NT2/D1 (cell line): ENCODE measurements at regions not wholly inside any gene's neighbourhood (a gene's known extent, or its start where the extent isn't known, plus 50 kb on each side); places are given as distances from the start of the nearest gene placed in this dataset.

Experiments used
- DNase-seq: peaks from one replicate; pipeline ENCODE4 v3.0.0-alpha.2; 2011; ENCODE audit warnings: low read depth, low spot score
- H3K27me3 ChIP-seq: 2 replicates; pipeline ENCODE4 v1.6.0; 2011; ENCODE audit warnings: mild to moderate bottlenecking; ENCODE audit not compliant: insufficient read length, insufficient read depth
- H3K36me3 ChIP-seq: 2 replicates; pipeline ENCODE4 v1.6.1; 2011; ENCODE audit warnings: mild to moderate bottlenecking, low read length, mixed read lengths; ENCODE audit not compliant: insufficient read depth, insufficient read length
- H3K4me1 ChIP-seq: 2 replicates; pipeline ENCODE4 v1.5.1; 2011; ENCODE audit not compliant: insufficient read depth, insufficient read length
- H3K4me3 ChIP-seq: 2 replicates; pipeline ENCODE4 v1.5.1; 2011; ENCODE audit warnings: low read depth; ENCODE audit not compliant: insufficient read length
- H3K9ac ChIP-seq: 2 replicates; pipeline ENCODE4 v1.6.0; 2011; ENCODE audit warnings: low read depth; ENCODE audit not compliant: insufficient read length
- H3K9me3 ChIP-seq: 2 replicates; pipeline ENCODE4 v1.5.1; 2011; ENCODE audit warnings: mild to moderate bottlenecking, low read length; ENCODE audit not compliant: insufficient read depth
- SUZ12 ChIP-seq: IDR thresholded peaks from 2 replicates; pipeline ENCODE4 v1.6.1; 2011; ENCODE audit not compliant: insufficient read length, insufficient read depth; ENCODE audit errors: extremely low read depth
- YY1 ChIP-seq: IDR thresholded peaks from 2 replicates; pipeline ENCODE4 v1.6.1; 2011; ENCODE audit not compliant: insufficient read length, insufficient read depth
- ZNF274 ChIP-seq: IDR thresholded peaks from 2 replicates; pipeline ENCODE4 v1.6.1; 2011; ENCODE audit warnings: mild to moderate bottlenecking, low read depth, low read length

GRCh38 chr12:93944911-93945310, 203.5 kb upstream of the PLXNC1 start:
- TF ChIP-seq YY1 (no peak), ZNF274 (no peak), SUZ12 (no peak)
- H3K9me3 ChIP-seq = peaks cover 4% of the 10 kb centered on the region; the same call in 1 of the 2 replicates
- no peak overlapping the region for H3K4me3 ChIP-seq

GRCh38 chr12:93946542-93947150, 201.7 kb upstream of the PLXNC1 start:
- Histone ChIP-seq H3K36me3 (no peaks in the 10 kb centered on the region), H3K4me3 (no peak overlapping the region), H3K9ac (no peak overlapping the region), H3K9me3 (peaks cover 4% of the 10 kb centered on the region; the same call in 1 of the 2 replicates), H3K27me3 (no peaks in the 10 kb centered on the region), H3K4me1 (no peaks in the 10 kb centered on the region)
- DNase-seq = no peak
- TF ChIP-seq YY1 = no peak
- TF ChIP-seq ZNF274 = no peak
- TF ChIP-seq SUZ12 = no peak

More at GRCh38 chr12:93944911-93945310, 203.5 kb upstream of the PLXNC1 start:
- DNase-seq = no peak
- no peaks in the 10 kb centered on the region for H3K36me3 ChIP-seq
- no peaks in the 10 kb centered on the region for H3K27me3 ChIP-seq
- no peak overlapping the region for H3K9ac ChIP-seq
- no peaks in the 10 kb centered on the region for H3K4me1 ChIP-seq

- no peaks in the 10 kb centered on the region for H3K4me1 ChIP-seq
- no peak overlapping the region for H3K9ac ChIP-seq
- no peaks in the 10 kb centered on the region for H3K27me3 ChIP-seq
- DNase-seq = no peak
- no peak overlapping the region for H3K4me3 ChIP-seq
- TF ChIP-seq SUZ12 (no peak), ZNF274 (no peak), YY1 (no peak)
- H3K36me3 ChIP-seq = no peaks in the 10 kb centered on the region
- H3K9me3 ChIP-seq = peaks cover 4% of the 10 kb centered on the region; the same call in 1 of the 2 replicates
These were observed 200.9 kb upstream of the PLXNC1 start for GRCh38 chr12:93947486-93947885.

GRCh38 chr12:93950311-93950710, 198.1 kb upstream of the PLXNC1 start:
- no peak overlapping the region for H3K9ac ChIP-seq
- H3K9me3 ChIP-seq = peaks cover 4% of the 10 kb centered on the region; the same call in 1 of the 2 replicates
- TF ChIP-seq SUZ12 (no peak), YY1 (no peak), ZNF274 (no peak)
- H3K4me1 ChIP-seq = no peaks in the 10 kb centered on the region
- no peak for DNase-seq
- H3K36me3 ChIP-seq = no peaks in the 10 kb centered on the region
- no peak overlapping the region for H3K4me3 ChIP-seq
- H3K27me3 ChIP-seq = no peaks in the 10 kb centered on the region

GRCh38 chr12:93954166-93955112, 193.9 kb upstream of the PLXNC1 start:
- H3K27me3 ChIP-seq = no peaks in the 10 kb centered on the region
- 0 out of 2 replicates have a peak, but pooled peaks cover 2% of the 10 kb centered on the region for H3K9me3 ChIP-seq
- H3K4me3 ChIP-seq = no peak overlapping the region
- DNase-seq = no peak
- no peaks in the 10 kb centered on the region for H3K4me1 ChIP-seq
- TF ChIP-seq YY1 (no peak), SUZ12 (no peak), ZNF274 (no peak)
- no peaks in the 10 kb centered on the region for H3K36me3 ChIP-seq
- H3K9ac ChIP-seq = no peak overlapping the region

GRCh38 chr12:93956551-93956950, 191.8 kb upstream of the PLXNC1 start:
- Histone ChIP-seq H3K4me1 (no peaks in the 10 kb centered on the region), H3K9me3 (no peaks in the 10 kb centered on the region), H3K9ac (no peak overlapping the region), H3K4me3 (no peak overlapping the region), H3K36me3 (no peaks in the 10 kb centered on the region), H3K27me3 (no peaks in the 10 kb centered on the region)
- TF ChIP-seq SUZ12 = no peak
- TF ChIP-seq ZNF274 = no peak
- no peak for TF ChIP-seq YY1
- no peak for DNase-seq

- Histone ChIP-seq H3K4me1 (no peaks in the 10 kb centered on the region), H3K27me3 (no peaks in the 10 kb centered on the region), H3K9me3 (no peaks in the 10 kb centered on the region), H3K36me3 (no peaks in the 10 kb centered on the region), H3K9ac (no peak overlapping the region), H3K4me3 (no peak overlapping the region)
- TF ChIP-seq YY1 = no peak
- no peak for TF ChIP-seq SUZ12
- TF ChIP-seq ZNF274 = no peak
- no peak for DNase-seq
These were observed 191.2 kb upstream of the PLXNC1 start for GRCh38 chr12:93957168-93957567.
